Panc1 (cell line): ENCODE measurements at regions not wholly inside any gene's neighbourhood (a gene's known extent, or its start where the extent isn't known, plus 50 kb on each side); places are given as distances from the start of the nearest gene placed in this dataset.

ENCODE experiments used
- ATAC-seq: fragments of 200-7000 bp; cut with Tn5 transposase; 2 replicates; pipeline ENCODE4 v1.9.1; 2020; ENCODE audit warnings: mild to moderate bottlenecking, moderate library complexity
- BruUV-seq: library from RNA; stranded (reverse); fragments of 400-500 nt; replicated peaks from 2 replicates; lab custom pipeline; 2021; lab: Mats Ljungman, UMichigan
- CTCF ChIA-PET: fragments of 300-600 bp; sonication (Branson Sonifier 250); formaldehyde crosslinking; loops from one replicate; lab custom pipeline; 2022; ENCODE audit warnings: antibody characterized with exemption; lab: Charles Lee
- POLR2A ChIA-PET: fragments of 300-600 bp; sonication (Branson Sonifier 250); formaldehyde crosslinking; loops from one replicate; lab custom pipeline; 2022; ENCODE audit warnings: antibody characterized with exemption; lab: Charles Lee
- DNase-seq: peaks from one replicate; pipeline ENCODE4 v3.0.0-alpha.2; 2010; ENCODE audit warnings: low read depth, low spot score
- H3K27ac ChIP-seq: 2 replicates; pipeline ENCODE4 v1.5.1; 2011; ENCODE audit warnings: mild to moderate bottlenecking, low read length, inconsistent platforms
- H3K27me3 ChIP-seq: fragments of 200-500 bp; sonication (Bioruptor generic); 2 replicates; pipeline ENCODE4 v1.6.0; 2014; ENCODE audit warnings: low read length, inconsistent platforms; ENCODE audit not compliant: control insufficient read depth, insufficient read depth
- H3K36me3 ChIP-seq: fragments of 200-500 bp; sonication (Bioruptor generic); 2 replicates; pipeline ENCODE4 v1.5.1; 2014; ENCODE audit warnings: inconsistent platforms, mild to moderate bottlenecking, low read length, moderate library complexity; ENCODE audit not compliant: control insufficient read depth, insufficient read depth
- H3K4me1 ChIP-seq: 2 replicates; pipeline ENCODE4 v1.5.1; 2011; ENCODE audit warnings: inconsistent platforms, mild to moderate bottlenecking, low read length, moderate library complexity; ENCODE audit not compliant: control insufficient read depth, insufficient read depth
- H3K4me3 ChIP-seq, 2 experiments: 2 replicates each; pipeline ENCODE4 v1.5.1; 2011 to 2012; ENCODE audit warnings: low read depth in 2 of 2, low read length in 2 of 2, mild to moderate bottlenecking in 2 of 2, inconsistent platforms in 1 of 2, moderate library complexity in 1 of 2
- H3K9me3 ChIP-seq: fragments of 200-500 bp; sonication (Bioruptor generic); 2 replicates; pipeline ENCODE4 v1.5.1; 2014; ENCODE audit warnings: low read depth, mild to moderate bottlenecking, inconsistent platforms, low read length, moderate library complexity; ENCODE audit not compliant: control insufficient read depth, insufficient read depth
- POLR2AphosphoS5 ChIP-seq: IDR thresholded peaks from 2 replicates; pipeline ENCODE4 v1.6.1; 2012; ENCODE audit warnings: mild to moderate bottlenecking, low read depth, low read length, moderate library complexity
- SIN3A ChIP-seq: IDR thresholded peaks from 2 replicates; pipeline ENCODE4 v1.6.1; 2012; ENCODE audit warnings: low read depth, mild to moderate bottlenecking, low read length, moderate library complexity, borderline replicate concordance; ENCODE audit not compliant: insufficient read depth
- TCF7L2 ChIP-seq: IDR thresholded peaks from 2 replicates; pipeline ENCODE4 v1.6.1; 2011; ENCODE audit warnings: mild to moderate bottlenecking, low read depth, low read length, inconsistent platforms
- in situ Hi-C: cut with HindIII; loops from 2 replicates; pipeline ENCODE4 v1.10.0; 2016; ENCODE audit warnings: low sequenced_read_pairs, low pct_unique_long_range_greater_than_20kb
- intact Hi-C: fragments of 100-400 bp; cut with micrococcal nuclease; formaldehyde crosslinking; loops from one replicate; pipeline ENCODE4 v1.10.0; 2022; ENCODE audit not compliant: unreplicated experiment
- TF ChIP-seq, protein P1 (sequence below), 2 experiments: IDR thresholded peaks; 2 replicates each; pipeline ENCODE4 v1.6.1; 2011 to 2012; ENCODE audit warnings: low read depth in 2 of 2, control low read depth in 1 of 2, low read length in 1 of 2, mild to moderate bottlenecking in 1 of 2, moderate library complexity in 1 of 2; ENCODE audit not compliant: insufficient read depth in 1 of 2
- TF ChIP-seq, protein P2 (sequence below): fragments of 450-650 bp; IDR thresholded peaks from 2 replicates; pipeline ENCODE4 v1.5.1; 2017; ENCODE audit warnings: mild to moderate bottlenecking

DNA sequence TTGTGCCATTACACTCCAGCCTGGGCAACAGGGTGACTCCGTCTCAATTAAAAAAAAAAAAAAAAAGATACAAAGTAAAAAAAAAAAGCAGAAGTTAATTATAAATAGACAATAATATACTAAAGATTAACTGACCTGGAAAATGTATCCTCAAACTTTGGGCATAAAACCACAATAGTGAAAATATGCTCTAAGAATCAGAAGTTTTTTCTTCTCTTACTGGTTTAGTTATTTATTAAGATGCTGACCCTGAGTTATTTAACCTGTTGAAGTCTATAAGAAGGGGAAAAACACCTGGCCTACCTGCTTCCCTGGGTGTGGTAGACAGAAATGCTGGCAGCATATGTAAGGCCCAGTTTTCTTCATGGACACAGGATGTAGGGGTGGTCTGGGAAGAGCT lies 133.7 kb upstream of the MLIP start:
- DNase-seq: no peak
- intact Hi-C loops: no loop called here
- Histone ChIP-seq H3K27me3 (no peaks in the 10 kb centered on the region), H3K27ac (no peak overlapping the region), H3K36me3 (no peaks in the 10 kb centered on the region), H3K9me3 (no peaks in the 10 kb centered on the region), H3K4me1 (no peaks in the 10 kb centered on the region), H3K4me3 (no peak overlapping the region)
- in situ Hi-C loops: no loop called here
- ATAC-seq: no peak
- CTCF ChIA-PET: no interaction called here
- BruUV-seq: no TSS peak
- POLR2A ChIA-PET: interaction anchor here (0.7 kb wide), 1 partner anchor 256 kb away, joined by 7 read pairs; no protein-coding TSS in a partner anchor
- TF ChIP-seq, protein P1, sequence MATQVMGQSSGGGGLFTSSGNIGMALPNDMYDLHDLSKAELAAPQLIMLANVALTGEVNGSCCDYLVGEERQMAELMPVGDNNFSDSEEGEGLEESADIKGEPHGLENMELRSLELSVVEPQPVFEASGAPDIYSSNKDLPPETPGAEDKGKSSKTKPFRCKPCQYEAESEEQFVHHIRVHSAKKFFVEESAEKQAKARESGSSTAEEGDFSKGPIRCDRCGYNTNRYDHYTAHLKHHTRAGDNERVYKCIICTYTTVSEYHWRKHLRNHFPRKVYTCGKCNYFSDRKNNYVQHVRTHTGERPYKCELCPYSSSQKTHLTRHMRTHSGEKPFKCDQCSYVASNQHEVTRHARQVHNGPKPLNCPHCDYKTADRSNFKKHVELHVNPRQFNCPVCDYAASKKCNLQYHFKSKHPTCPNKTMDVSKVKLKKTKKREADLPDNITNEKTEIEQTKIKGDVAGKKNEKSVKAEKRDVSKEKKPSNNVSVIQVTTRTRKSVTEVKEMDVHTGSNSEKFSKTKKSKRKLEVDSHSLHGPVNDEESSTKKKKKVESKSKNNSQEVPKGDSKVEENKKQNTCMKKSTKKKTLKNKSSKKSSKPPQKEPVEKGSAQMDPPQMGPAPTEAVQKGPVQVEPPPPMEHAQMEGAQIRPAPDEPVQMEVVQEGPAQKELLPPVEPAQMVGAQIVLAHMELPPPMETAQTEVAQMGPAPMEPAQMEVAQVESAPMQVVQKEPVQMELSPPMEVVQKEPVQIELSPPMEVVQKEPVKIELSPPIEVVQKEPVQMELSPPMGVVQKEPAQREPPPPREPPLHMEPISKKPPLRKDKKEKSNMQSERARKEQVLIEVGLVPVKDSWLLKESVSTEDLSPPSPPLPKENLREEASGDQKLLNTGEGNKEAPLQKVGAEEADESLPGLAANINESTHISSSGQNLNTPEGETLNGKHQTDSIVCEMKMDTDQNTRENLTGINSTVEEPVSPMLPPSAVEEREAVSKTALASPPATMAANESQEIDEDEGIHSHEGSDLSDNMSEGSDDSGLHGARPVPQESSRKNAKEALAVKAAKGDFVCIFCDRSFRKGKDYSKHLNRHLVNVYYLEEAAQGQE (IDR thresholded peaks at IDR 0.05; ENCODE audit: insufficient read depth in 1 of 2, low read depth in 2 of 2, low read length in 1 of 2): no peak
- TF ChIP-seq TCF7L2 (no peak), POLR2AphosphoS5 (no peak), SIN3A (no peak)
- TF ChIP-seq, protein P2, sequence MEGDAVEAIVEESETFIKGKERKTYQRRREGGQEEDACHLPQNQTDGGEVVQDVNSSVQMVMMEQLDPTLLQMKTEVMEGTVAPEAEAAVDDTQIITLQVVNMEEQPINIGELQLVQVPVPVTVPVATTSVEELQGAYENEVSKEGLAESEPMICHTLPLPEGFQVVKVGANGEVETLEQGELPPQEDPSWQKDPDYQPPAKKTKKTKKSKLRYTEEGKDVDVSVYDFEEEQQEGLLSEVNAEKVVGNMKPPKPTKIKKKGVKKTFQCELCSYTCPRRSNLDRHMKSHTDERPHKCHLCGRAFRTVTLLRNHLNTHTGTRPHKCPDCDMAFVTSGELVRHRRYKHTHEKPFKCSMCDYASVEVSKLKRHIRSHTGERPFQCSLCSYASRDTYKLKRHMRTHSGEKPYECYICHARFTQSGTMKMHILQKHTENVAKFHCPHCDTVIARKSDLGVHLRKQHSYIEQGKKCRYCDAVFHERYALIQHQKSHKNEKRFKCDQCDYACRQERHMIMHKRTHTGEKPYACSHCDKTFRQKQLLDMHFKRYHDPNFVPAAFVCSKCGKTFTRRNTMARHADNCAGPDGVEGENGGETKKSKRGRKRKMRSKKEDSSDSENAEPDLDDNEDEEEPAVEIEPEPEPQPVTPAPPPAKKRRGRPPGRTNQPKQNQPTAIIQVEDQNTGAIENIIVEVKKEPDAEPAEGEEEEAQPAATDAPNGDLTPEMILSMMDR: no peak

DNA sequence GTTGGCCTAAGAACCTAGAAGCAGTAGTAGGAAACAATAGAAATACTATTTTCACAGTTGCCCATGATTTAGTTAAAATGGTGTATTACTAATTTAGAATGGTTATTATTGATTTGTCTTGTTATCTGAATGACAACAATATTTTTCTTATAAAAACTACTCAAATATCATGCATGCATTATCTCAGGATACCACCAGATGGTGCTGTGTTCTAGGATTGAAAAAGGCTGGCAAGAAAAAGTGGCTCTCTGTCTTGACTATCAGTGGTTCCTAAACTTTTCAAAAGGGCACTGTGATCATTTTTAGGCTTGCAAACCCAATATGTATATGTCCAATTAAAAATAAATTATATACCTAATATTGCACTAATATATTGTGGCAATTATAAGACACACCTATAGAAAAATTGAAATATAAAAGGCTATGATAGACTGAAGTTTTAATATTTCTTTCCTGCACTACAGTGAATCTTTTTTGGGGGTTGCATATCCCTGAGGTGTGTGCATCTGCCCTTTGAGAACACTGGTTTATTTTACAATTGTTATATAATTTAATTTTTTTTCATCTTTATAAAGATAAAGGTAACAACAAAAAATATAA lies 131.7 kb upstream of the MLIP start:
- no peaks in the 10 kb centered on the region for H3K27me3 ChIP-seq
- ATAC-seq: no peak
- H3K36me3 ChIP-seq: no peaks in the 10 kb centered on the region
- BruUV-seq: no TSS peak
- in situ Hi-C loops: no loop called here
- DNase-seq: peak; percentile 33
- H3K27ac ChIP-seq: no peak overlapping the region
- H3K9me3 ChIP-seq: no peaks in the 10 kb centered on the region
- TF ChIP-seq, protein P2: peak; percentile 90; the same call in 1 of the 2 replicates
- TF ChIP-seq TCF7L2: no peak
- POLR2A ChIA-PET: no interaction called here
- H3K4me1 ChIP-seq: no peaks in the 10 kb centered on the region
- intact Hi-C loops: loop anchor here (10.0 kb wide), 1 partner anchor 705 kb away; no protein-coding TSS in a partner anchor
- no peak overlapping the region for H3K4me3 ChIP-seq
- CTCF ChIA-PET: no interaction called here
